Activated T-cell treated with anti-CD3 and anti-CD28 coated beads, Interleukin-2, amount 50 U/mL, for 4 hours (primary cell): ENCODE measurements at regions not wholly inside any gene's neighbourhood (a gene's known extent, or its start where the extent isn't known, plus 50 kb on each side); places are given as distances from the start of the nearest gene placed in this dataset.

ENCODE experiments used
- ATAC-seq, 2 donors: fragments of 200-7000 bp; cut with Tn5 transposase; one replicate each; pipeline ENCODE4 v1.10.0; 2021
- DNase-seq: peaks from one replicate; pipeline ENCODE4 v3.0.0-alpha.2; 2020
- H3K27me3 Mint-ChIP-seq: one replicate; pipeline ENCODE4 v1.8.0; 2021; ENCODE audit warnings: low read depth, mixed read lengths
- H3K36me3 Mint-ChIP-seq: one replicate; pipeline ENCODE4 v1.8.0; 2022; ENCODE audit warnings: mixed read lengths; ENCODE audit not compliant: insufficient read depth
- H3K4me1 Mint-ChIP-seq: one replicate; pipeline ENCODE4 v1.8.0; 2021; ENCODE audit warnings: low read depth, mixed read lengths
- H3K4me3 Mint-ChIP-seq: one replicate; pipeline ENCODE4 v1.8.0; 2021; ENCODE audit warnings: mild to moderate bottlenecking, moderate library complexity, mixed read lengths
- H3K9me3 Mint-ChIP-seq: one replicate; pipeline ENCODE4 v1.8.0; 2021; ENCODE audit warnings: mixed read lengths

DNA sequence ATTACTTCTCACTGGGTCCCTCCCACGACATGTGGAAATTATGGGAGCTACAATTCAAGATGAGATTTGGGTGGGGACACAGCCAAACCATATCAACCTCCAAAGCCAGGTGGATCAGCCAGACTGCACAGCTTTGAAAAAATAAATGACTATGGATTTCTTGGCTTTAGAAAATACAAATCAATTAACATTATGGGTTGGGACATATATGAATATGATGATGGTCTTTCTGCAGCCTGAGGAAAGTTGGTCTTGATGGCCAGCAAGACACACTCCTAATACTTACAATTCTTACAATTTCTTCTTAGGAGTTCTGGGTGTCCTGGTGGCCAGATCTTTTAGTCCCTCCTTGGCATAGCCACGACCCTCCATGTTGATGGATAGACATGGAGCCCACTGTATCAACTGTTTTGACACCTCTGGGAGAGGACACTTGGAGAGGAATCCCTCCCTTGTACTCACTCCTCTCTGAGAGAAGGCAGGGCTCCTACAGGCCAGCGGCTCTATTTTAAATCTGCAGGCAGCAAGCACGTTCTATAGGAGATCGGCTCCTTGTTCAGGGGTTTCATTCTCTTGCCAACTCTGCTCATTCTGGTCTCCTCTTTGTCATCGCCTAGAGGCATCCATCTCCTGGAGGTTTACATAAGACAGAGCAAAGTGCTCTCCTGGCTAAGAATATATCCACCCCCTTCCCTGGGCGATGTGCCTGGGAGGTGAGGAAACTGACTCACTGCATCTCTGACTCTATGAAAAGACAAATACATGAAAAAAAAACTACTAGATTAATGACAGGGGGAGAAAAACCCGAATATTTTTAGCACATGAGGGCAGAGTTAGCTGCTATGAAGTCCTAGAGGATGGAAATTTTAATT is 145.9 kb downstream of the CARTPT start:
- H3K9me3 Mint-ChIP-seq, result no peaks in the 10 kb centered on the region
- ATAC-seq (no peak), DNase-seq (no peak)
- no peak overlapping the region for H3K4me3 Mint-ChIP-seq
- H3K27me3 Mint-ChIP-seq, result peaks cover 17% of the 10 kb centered on the region
- no peaks in the 10 kb centered on the region for H3K36me3 Mint-ChIP-seq
- no peaks in the 10 kb centered on the region for H3K4me1 Mint-ChIP-seq

DNA sequence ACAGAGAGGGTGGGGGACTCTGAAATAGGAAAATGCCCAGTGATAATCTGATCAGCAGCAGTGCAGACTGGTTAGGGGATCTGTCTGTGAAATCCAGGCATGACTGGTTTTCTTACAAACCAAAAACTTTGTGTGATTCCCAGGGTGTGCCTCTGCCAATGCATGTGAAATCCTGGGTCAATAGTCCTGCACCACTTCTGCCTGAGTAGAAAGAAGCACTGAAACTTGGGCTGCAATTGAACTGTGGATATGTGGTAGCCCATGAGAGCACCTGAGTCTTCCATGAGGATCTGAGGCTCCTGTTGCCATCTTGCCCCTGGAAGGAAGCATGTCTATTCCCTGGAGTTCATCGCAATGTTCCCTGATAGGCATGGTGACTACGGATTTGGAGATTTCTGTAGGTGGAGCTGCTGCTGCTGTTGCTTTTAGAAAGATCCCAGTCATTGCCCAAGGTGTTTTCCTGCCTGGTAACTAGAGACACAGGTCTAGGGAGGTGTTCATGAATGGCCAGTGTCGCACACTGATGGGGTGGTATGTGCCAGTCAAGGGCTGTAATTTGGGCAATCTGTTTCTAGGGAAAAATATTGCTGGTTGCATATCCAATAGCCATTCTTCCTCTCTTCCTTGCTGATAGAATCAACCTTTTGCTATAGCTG is 146.7 kb downstream of the CARTPT start:
- H3K27me3 Mint-ChIP-seq, result peaks cover 20% of the 10 kb centered on the region
- H3K36me3 Mint-ChIP-seq, result no peaks in the 10 kb centered on the region
- ATAC-seq (no peak), DNase-seq (no peak)
- H3K4me3 Mint-ChIP-seq, result no peak overlapping the region
- H3K4me1 Mint-ChIP-seq, result no peaks in the 10 kb centered on the region
- no peaks in the 10 kb centered on the region for H3K9me3 Mint-ChIP-seq

DNA sequence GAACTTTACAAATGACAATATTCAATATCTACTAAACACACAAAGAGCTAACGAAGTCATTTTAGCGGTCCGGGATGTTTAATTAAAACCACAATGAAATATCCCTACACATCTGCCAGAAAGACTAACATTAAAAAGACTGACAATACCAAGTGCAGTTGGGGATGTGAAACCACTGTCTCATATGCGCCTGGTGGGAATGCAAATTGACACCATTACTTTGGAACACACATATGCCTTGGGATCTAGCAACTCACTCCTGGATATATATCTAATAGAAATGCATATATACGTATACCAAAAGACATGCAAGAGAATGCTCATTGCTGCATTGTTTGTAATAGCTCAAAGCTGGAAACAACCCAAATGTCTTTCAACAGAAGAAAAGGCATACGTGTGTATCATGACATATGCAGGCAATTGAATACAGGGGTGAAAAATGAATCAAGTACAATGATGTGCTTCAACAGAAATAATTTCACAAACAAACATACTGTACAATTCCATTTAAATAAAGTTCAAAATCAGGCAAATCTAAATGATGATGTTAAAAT is 153.3 kb downstream of the CARTPT start:
- ATAC-seq, result no peak

DNA sequence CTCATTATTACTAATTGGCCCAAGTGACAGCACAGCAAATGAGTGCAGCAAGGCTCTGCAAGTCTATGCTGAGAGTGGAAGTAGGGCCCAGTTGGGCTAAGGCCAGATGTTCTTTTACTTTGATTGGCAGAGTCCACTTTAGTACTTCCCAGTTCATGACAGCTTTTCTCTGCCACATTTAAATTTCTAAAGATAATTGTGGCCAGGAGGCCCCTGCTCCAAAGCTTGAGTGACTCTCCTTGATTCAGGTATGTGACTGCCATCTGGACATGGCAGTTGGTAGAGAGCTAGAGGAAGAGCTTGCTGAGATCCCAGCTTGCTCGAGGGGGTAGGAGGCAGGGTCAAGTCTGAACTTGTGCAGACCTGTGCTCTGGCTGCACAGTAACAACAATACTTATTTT is 154.1 kb downstream of the CARTPT start:
- Mint-ChIP-seq H3K9me3 (no peaks in the 10 kb centered on the region), H3K27me3 (peaks cover 9% of the 10 kb centered on the region), H3K4me1 (no peaks in the 10 kb centered on the region), H3K4me3 (no peak overlapping the region), H3K36me3 (no peaks in the 10 kb centered on the region)
- DNase-seq, result no peak
- no peak for ATAC-seq

More for the DNA sequence above, 153.3 kb downstream of the CARTPT start:
- H3K9me3 Mint-ChIP-seq, result no peaks in the 10 kb centered on the region
- DNase-seq, result no peak
- no peaks in the 10 kb centered on the region for H3K36me3 Mint-ChIP-seq
- no peaks in the 10 kb centered on the region for H3K4me1 Mint-ChIP-seq
- H3K27me3 Mint-ChIP-seq, result peaks cover 8% of the 10 kb centered on the region
- no peak overlapping the region for H3K4me3 Mint-ChIP-seq

DNA sequence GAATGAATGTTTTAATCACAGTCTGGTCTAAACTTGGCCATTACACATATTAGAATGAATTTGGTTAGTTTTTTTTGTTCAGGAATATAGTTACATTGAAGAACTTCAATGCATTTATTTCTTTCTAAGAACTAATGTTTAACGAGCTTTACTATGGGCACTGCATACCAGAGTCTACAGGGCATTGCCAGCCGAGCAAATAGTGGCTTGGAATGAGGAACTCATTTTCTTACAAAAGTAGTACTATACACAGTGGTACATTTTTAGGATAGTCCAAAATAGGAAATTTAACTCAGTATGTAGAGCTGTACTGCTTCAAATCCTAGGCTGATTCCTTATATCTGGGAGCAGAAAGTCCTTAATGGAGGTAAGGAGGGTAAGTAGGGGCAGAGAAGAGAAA is 155.4 kb downstream of the CARTPT start:
- Mint-ChIP-seq H3K27me3 (peaks cover 13% of the 10 kb centered on the region), H3K4me3 (no peak overlapping the region), H3K36me3 (no peaks in the 10 kb centered on the region), H3K4me1 (no peaks in the 10 kb centered on the region), H3K9me3 (no peaks in the 10 kb centered on the region)
- ATAC-seq (no peak), DNase-seq (no peak)

DNA sequence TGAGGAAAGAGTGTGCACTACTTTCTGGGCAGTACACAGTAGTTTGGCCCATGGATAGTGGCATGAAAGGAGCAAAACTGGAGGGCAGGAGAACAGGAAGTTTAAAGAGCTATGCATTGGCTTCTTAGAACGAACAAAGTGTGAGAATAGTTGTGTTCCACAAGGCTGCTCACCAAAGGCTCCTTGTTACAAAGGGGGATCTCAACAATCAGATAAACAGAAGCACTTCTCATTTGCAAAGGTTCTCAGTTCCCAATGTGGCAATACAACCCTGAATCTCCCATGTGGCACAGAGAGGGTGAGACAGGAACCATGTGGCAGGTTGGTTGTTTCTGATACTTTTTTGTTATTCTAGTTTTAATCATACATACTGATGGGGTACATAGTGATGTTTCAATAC is 158.4 kb downstream of the CARTPT start:
- Mint-ChIP-seq H3K4me1 (no peaks in the 10 kb centered on the region), H3K36me3 (no peaks in the 10 kb centered on the region), H3K9me3 (no peaks in the 10 kb centered on the region), H3K27me3 (peaks cover 9% of the 10 kb centered on the region), H3K4me3 (no peak overlapping the region)
- no peak for ATAC-seq
- DNase-seq, result no peak

DNA sequence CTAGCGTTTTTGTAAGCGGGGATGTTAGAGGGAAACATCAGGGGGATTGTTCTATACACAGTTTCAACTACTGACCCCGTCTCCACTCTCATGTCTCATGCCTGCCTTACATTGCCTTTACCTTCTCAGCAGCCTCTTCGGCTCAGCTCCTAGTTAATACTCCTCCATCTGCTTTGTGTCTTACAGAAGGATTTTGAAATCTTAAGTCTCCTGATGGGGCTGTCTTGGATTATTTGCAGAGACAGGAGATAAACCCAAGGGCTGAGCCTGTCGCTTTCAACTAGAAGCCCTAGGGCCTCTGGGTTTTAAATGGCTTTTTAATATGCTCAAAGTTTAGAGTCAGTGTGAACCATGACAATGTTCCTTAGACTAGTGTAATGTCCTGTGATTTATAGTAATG is 161.5 kb downstream of the CARTPT start:
- DNase-seq (no peak), ATAC-seq (no peak)
- Mint-ChIP-seq H3K36me3 (no peaks in the 10 kb centered on the region), H3K27me3 (peaks cover 9% of the 10 kb centered on the region), H3K4me1 (no peaks in the 10 kb centered on the region), H3K9me3 (no peaks in the 10 kb centered on the region), H3K4me3 (no peak overlapping the region)

DNA sequence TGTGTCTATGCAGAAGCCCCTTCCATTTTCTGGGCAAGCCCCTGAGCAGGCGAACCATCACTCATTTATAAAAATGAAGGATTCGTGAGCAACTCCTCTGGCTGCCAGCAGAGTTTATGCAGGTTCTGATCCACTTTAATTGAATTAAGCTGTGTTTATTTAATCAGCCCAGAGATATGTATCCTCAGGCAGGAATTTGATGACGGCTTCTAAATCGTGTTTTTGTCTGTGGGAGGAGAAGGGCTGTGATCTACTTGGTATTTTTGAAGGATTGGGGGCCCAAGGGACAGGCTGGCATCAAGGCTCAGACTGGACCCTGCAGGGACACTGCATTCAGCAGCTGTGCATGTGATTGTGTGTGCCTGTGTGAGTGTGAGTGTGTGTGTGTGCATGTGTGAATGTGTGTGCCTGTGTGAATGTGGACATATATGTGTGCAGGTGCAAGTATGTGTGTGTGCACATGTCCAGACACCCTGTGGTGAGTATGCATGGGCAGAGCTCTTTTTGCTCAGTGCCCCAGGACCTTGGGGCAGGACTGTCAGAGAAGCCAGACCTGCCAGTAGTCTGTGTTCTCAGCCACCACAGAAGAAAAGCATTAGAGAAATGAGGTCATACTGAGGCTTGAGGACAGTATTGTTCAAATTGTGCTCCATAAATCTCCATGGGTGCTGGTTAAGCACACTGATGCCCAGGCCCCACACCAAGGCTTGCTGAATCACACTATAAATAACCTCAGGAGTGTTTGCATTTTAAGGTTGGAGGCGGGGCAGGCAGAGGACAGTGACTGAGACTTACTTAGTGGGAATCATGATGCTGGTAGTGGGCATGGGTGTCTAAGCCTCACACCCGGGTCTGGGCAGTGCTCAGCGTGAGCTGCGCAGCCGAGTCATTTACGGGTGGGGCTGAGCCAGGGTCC is 164.0 kb downstream of the CARTPT start:
- ATAC-seq (no peak), DNase-seq (no peak)
- H3K36me3 Mint-ChIP-seq, result no peaks in the 10 kb centered on the region
- peaks cover 2% of the 10 kb centered on the region for H3K9me3 Mint-ChIP-seq
- no peaks in the 10 kb centered on the region for H3K4me1 Mint-ChIP-seq
- H3K4me3 Mint-ChIP-seq, result no peak overlapping the region
- peaks cover 8% of the 10 kb centered on the region for H3K27me3 Mint-ChIP-seq

DNA sequence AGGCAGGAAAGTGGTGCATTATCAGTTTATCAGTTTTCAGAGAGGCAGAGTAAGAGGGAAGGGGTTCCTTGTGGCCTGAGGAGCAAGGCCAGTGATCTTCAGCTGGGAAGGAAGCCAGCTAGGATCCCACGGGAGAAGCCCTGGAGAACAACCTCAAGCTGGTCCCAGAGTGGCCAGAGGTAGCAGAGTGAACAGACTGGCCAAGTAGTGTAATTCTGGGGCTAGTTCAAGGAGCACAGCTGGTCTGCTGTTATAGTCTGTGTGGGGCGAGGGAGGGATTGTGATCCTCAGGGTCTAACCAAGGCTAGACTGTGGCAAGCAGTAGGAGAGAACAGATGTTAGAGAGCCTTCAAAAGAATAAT is 164.6 kb downstream of the CARTPT start:
- DNase-seq (no peak), ATAC-seq (no peak)
- H3K27me3 Mint-ChIP-seq, result peaks cover 4% of the 10 kb centered on the region
- H3K9me3 Mint-ChIP-seq, result peaks cover 3% of the 10 kb centered on the region
- H3K4me1 Mint-ChIP-seq, result no peaks in the 10 kb centered on the region
- no peaks in the 10 kb centered on the region for H3K36me3 Mint-ChIP-seq
- H3K4me3 Mint-ChIP-seq, result no peak overlapping the region

DNA sequence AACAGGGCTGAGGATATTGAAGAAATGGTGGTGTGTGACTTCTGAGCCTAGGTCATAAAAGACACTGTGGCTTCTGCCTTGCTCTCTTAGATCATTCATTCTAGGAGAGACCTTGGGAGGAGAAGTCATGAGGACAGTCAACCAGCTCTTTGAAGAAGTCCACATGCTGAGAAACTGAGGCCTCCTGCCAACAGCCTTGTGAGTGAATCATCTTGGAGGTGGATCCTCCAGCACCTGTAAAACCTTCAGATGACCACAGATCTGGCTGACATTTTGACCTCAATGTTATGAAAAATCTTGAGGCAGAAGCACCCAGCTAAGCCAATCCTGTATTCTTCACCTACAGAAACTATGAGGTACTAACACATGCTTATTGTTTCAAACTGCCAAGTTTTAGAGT is 165.9 kb downstream of the CARTPT start:
- DNase-seq (no peak), ATAC-seq (no peak)
- Mint-ChIP-seq H3K4me1 (no peaks in the 10 kb centered on the region), H3K27me3 (peaks cover 6% of the 10 kb centered on the region), H3K36me3 (no peaks in the 10 kb centered on the region), H3K4me3 (no peak overlapping the region), H3K9me3 (peaks cover 3% of the 10 kb centered on the region)

DNA sequence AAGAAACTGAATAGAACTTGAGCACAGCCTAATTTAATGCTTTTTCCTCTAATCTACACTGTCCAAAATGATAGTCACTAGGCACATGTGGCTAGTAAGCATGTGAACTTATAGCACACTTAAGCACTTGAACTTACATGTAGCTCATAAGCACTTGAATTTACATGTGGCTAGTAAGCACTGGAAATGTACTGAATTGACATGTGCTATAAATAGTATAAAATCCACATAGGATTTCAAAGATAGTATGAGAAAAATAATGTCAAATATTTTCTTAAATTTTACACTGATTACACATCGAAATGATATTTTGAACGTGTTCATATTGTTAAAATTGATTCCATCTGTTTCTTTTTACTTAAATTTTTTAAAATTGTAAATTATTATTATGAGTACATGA is 167.3 kb downstream of the CARTPT start:
- Mint-ChIP-seq H3K27me3 (peaks cover 14% of the 10 kb centered on the region), H3K36me3 (no peaks in the 10 kb centered on the region), H3K9me3 (peaks cover 3% of the 10 kb centered on the region), H3K4me3 (no peak overlapping the region), H3K4me1 (no peaks in the 10 kb centered on the region)
- no peak for ATAC-seq
- DNase-seq, result no peak

DNA sequence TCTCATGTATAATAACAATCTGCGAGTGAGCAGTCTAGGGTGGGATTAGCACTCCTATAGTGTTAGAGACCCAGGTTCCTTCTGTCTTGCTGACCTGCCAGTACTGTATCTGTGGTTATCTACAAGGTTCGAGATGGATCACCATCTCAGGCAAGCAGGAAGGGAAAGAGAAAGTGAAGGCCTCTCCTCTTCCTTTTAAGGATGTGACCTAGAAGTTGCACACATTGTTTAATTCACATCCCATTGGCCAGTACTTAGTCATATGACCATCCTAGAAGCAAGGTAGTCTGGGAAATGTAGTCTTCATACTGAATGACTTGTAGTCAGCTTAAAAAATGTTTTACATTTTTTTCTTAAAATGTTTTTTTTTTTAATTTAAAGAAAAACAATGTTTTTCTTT is 168.6 kb downstream of the CARTPT start:
- no peak for DNase-seq

DNA sequence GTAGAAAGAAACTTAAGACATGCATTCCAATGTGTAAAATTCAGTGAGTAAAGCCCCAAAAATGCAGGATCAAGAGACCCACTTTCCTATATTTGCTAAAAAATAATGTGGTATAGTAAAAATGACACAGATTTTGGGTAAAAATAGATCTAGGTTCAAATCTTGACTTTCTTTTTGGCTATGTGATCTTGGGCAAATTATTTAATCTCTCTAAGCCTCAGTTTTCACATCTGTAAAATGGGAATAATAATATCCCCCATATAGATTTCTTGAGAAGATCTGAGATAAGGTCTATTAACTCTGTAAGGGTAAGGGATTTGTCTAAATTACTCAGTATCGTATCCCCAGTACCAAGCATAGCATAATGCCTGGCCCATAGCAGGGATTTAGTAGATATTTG is 172.3 kb downstream of the CARTPT start:
- no peak for ATAC-seq
- no peaks in the 10 kb centered on the region for H3K36me3 Mint-ChIP-seq
- no peak for DNase-seq
- peaks cover 3% of the 10 kb centered on the region for H3K9me3 Mint-ChIP-seq
- H3K4me1 Mint-ChIP-seq, result no peaks in the 10 kb centered on the region
- peaks cover 14% of the 10 kb centered on the region for H3K27me3 Mint-ChIP-seq
- H3K4me3 Mint-ChIP-seq, result no peak overlapping the region

More for the DNA sequence above, 168.6 kb downstream of the CARTPT start:
- Mint-ChIP-seq H3K36me3 (no peaks in the 10 kb centered on the region), H3K4me1 (no peaks in the 10 kb centered on the region), H3K27me3 (peaks cover 17% of the 10 kb centered on the region), H3K9me3 (peaks cover 3% of the 10 kb centered on the region), H3K4me3 (no peak overlapping the region)
- peak; percentile 83 to 89 for ATAC-seq

DNA sequence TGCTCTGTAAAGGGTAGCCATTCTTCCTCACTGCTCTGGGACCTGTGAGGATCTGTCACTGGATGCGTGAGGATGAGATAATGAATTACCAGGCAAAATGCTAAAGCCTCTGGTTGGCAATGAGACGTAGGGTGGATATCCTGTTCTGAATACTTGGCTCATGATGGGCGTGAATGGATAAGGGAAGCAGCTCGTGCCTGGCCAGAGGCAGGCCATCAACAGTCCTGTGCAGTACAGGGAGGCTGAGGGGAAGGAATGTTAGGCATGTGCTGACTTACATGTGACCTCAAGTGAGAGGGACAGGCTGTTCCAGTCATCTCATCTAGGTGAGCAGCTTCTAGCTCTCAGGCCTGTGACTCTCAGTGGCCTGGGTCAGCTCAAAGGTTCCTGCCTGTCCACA is 172.8 kb downstream of the CARTPT start:
- no peaks in the 10 kb centered on the region for H3K4me1 Mint-ChIP-seq
- no peak overlapping the region for H3K4me3 Mint-ChIP-seq
- ATAC-seq (no peak), DNase-seq (no peak)
- no peaks in the 10 kb centered on the region for H3K36me3 Mint-ChIP-seq
- H3K27me3 Mint-ChIP-seq, result peaks cover 14% of the 10 kb centered on the region
- H3K9me3 Mint-ChIP-seq, result peaks cover 3% of the 10 kb centered on the region
